GM03348 (cell line): ENCODE measurements at regions not wholly inside any gene's neighbourhood (a gene's known extent, or its start where the extent isn't known, plus 50 kb on each side); places are given as distances from the start of the nearest gene placed in this dataset.
"Not testable (repeated sequence)": the region's sequence is repeated elsewhere in the genome, so short reads cannot be mapped to it uniquely, and the experiment has no call there.

Experiments
- DNase-seq: peaks from one replicate; pipeline ENCODE4 v3.0.0; 2012; ENCODE audit warnings: low spot score

DNA sequence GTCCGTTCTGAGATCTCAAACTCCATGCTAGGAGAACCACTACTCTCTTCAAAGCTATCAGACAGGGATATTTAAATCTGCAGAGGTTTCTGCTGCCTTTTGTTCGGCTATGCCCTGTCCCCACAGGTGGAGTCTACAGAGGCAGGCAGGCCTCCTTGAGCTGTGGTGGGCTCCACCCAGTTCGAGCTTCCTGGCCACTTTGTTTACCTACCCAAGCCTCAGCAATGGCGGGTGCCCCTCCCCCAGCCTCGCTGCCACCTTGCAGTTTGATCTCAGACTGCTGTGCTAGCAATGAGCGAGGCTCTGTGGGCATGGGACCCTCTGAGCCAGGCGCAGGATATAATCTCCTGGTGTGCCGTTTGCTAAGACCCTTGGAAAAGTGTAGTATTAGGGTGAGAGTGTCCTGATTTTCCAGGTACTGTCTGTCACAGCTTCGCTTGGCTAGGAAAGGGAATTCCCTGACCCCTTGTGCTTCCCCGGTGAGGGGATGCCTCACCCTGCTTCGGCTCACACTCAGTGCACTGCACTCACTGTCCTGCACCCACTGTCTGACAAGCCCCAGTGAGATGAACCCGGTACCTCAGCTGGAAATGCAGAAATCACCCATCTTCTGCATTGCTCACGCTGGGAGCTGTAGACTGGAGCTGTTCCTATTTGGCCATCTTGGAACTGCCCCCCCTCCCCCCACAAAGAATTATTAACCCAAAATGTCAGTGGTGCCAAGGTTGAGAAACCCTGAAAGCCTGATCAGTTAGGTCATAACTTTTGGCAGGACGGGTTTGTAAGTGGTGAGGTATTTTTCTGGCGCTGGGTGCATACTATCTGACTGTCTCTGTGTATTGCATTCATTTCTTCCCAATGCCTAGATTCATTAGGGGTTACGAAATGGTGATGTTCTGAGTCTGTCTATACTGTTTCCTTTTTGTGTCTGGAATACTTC is 181.4 kb downstream of the TEX29 start:
- DNase-seq, result not testable (repeated sequence)

DNA sequence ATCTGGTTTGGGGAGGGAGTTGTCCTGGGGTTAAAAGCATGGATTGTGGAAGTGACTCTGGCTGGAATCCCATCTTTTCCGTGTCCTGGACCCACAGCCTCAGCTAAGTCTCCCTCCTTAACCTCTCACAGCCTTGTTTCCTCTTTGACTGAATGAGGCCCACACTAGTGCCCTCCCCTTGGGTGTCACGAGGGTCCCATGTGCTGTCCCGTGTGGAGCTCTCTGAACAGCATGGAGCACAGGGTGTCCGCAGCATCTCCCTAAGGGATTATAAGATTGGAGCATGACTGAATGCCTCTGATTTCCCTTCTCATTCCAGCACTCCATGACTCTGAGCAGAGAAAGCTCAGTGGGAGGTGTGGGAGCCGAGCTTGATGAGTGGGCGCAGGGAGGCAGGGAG is 182.5 kb downstream of the TEX29 start:
- DNase-seq, result no peak

DNA sequence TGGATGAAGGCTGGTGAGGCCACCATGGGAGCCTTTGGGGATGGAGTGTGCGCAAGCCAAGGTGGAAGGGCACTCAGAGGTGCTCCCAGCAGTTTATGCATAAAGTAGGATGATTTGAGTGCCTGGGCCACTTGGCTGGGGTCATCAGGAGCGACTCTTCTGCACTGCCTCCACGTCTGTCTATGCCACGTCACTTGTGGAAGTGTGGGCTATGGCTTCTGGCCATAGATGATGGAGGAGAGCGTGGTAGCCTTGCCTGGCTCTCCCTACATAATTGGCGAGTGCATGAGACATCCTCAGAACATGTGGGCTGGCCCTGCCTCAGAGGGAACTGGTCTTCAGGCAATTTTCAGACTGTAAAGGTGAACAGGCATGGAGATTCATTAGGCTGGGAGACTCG is 182.9 kb downstream of the TEX29 start:
- no peak for DNase-seq

DNA sequence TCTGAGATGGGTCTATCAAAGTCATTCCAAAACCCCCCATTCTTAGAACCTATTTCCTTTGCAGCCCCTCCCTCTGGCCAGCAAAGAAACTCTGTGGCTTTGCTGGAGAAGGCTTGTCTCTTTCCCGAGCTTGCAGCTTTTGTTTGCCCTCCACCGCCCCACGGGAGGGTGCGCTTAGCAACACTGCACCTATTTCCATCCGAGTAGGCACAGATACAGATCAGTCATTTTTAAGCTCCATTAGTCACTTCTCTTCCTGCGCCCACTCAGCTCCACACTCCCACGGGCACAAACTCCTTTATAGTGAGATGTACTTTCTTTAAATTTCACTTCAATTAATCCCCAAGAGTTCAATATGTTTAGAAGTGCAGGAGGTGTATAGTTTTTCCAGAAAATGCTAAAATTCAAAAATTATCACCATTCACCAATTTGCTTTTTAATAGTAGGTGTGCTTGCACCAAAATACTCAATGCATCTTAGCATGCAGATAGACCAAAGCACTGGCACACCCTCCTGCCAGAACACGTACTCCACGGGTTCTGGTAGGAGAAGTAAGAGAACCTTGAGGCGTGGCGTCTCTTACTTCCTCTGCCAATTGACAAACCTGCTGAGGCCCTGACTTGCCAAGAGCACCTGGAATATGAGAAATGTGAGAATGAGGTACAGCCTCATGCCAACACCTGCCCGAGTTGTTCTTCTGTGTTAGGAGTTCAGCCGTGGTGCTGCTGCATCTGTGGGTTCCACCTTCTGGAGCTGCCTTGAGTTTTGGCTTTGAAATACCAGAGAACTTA is 183.7 kb downstream of the TEX29 start:
- no peak for DNase-seq

DNA sequence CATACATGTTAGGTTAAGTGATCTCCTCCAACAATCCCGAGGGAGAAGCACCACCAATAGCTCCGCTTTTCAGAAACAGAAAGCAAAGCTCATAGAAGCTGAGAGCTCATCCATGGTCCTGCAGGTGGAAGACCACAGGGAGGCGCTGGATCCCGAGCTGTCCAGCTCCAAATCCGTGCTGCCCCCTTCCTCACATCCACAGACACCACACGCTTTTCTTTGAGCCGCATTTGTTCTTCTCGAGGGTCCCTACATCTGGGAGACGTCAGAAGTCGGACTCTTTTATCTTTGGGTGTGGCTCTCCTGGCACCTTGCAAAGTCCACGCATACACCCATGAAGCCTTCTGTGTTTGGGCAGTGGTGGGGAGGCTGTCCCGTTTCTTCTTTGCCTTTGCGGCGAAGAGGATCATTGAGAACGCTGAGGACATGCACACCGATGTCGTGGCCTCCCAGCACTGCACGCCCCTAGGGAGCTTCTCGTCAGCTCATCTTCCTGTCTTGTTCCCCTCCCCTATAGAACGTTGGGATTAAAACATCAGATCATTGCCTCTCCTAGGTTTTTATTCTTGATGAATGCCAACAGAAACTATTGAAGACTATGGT is 184.8 kb downstream of the TEX29 start:
- no peak for DNase-seq

DNA sequence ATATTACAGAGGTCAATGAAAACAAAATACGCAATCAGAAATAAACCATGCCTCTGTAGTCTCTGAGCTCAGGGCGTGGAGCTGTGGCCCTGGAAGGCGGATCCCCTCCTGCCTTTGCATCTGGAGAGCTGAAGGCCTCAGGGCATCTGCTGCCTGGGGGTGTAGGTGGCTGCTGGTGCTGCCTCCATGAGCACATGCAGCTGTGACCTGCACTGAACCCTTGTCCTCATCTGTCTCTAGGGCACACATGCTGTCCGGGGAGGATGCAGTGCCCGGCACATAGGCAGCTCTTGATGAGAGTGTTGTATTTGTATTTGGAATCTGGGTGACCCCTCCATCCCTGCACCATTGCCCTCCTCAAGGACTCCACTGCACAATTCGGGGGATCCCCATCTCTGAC is 185.7 kb downstream of the TEX29 start:
- no peak for DNase-seq

DNA sequence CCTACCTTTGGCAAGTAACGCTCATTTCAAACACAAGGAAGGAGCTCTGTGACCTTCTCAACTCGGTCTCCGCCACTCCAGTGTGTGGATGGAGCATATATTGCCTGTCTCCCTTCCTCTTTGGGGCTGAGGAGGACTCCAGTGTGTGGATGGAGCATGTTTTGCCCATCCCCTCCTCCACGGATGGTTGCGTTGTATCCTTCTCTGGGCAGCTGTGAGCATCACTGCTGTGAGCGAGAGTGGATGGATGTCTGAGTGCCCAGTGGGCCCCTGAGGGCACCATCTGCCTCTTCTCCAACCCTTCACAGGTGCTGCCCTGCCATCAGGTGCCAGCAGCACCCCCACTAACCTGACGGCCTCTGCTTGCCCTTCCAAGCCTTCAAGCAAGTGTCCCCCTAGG is 186.2 kb downstream of the TEX29 start:
- no peak for DNase-seq

DNA sequence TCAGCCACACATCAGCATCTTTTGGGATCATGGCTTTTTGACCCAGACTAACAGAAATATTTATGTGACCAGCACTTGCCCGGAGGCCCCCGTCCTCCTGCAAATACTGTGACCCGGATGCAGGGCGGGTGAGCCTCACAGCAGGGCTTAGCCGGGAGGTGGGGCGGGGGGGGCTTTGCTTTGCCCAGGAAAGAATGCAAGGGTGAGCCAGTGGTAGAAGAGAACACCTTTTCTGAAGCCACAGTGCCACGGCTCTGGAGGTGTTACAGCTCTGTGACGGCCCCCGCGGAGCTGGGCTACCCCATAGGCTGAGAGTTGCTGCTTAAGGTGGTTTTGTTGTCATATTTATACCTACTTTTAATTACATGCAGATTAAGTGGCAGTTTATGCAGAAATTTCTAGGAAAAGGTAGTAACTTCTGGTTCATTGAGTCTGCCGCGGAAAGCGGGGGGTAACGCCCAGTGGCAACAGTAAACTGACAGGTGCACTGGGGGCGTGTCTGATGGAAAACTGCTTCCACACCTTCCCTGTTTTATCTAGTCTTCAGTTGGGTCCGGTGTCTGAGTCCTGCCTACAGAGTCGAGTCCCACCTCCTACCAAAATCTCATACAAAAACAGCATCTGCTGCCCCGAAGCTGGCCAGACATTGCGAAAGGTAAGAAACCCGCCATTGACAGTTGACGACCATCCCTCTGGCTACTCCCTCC is 187.9 kb downstream of the TEX29 start:
- DNase-seq, result no peak

DNA sequence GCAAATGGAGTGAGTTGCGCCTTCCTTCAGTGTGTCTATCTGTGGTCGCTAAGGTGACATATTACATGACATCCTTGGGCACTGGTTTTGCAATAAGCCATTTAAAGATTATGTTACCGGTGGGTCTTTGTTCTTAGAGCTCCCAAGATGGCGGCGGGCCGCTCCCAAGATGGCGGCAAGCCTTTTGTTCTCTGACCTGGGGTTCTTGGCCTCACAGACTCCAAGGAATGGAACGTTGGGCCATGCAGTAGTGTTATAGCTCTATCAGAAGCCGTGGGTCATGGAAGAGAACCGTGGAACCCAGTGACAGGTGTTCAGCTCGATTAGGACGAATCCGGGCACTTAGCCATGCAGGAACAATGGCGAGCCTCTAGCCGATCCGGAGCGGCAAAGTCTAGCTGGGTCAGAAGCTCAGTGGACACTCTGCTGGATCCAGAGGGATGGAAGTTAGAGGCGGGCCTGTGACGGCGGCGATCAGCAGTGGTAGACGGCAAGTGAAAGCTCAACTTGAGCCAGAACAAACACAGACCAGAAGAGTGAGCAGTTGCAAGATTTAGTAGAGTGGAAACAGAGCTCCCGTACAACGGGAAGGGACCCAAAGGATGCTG is 188.6 kb downstream of the TEX29 start:
- no peak for DNase-seq

DNA sequence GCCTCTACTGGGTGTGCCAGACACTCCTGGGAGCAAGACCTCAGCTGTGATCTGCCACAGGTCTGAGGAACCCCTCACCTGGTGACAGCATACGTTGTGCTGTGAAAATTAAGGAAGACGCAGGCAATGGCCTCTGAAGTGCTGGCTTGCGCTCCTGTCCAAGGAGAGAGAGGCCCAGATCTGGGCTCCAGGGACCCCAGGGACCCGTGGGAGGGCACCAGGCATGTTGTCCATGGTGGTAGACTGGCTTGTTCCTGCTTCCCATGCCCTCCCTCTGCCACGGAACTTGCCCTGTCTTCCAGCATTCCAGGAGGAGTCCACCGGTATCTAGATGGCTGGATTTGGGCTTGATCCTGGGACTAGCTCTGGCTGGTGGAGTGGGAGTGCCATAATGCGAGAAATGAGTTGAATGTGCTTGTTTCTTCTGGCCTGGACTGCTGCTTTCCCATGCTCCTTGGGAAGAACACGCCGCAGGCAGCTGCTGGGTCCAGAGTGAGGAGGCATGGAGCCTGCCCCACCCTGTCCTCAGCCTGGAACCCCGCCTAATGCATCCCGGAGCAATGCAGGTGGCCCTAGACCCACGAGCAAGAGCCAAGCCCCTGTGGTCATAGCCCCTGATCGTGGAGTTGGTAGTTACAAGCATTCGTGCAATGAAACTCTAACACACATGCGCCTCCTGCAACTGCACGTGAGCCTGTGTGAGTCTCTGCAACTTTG is 190.2 kb downstream of the TEX29 start:
- DNase-seq, result no peak

DNA sequence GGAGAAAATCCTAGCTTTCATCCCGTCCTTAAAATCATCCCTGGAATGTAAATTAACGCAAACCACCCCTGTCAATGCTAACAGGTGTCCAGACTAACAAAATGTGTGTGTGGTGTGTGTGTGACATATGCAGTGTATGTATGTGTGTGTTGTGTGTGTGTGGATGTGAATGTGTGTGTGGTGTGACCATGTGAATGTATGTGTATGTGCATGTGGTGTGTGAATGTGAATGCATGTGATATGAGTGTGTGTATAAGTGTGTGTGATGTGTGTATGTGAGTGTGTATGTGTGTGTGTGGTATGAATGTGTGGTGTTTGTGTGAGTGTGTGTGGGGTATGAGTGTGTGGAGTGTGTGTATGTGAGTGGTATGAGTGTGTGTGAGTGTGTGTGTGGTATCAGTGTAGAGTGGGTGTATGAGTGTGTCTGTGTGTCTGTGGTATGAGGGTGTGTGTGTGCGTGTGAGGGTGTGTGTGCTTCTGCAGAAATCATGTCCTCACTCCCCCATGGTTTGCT is 190.8 kb downstream of the TEX29 start:
- DNase-seq, result no peak

DNA sequence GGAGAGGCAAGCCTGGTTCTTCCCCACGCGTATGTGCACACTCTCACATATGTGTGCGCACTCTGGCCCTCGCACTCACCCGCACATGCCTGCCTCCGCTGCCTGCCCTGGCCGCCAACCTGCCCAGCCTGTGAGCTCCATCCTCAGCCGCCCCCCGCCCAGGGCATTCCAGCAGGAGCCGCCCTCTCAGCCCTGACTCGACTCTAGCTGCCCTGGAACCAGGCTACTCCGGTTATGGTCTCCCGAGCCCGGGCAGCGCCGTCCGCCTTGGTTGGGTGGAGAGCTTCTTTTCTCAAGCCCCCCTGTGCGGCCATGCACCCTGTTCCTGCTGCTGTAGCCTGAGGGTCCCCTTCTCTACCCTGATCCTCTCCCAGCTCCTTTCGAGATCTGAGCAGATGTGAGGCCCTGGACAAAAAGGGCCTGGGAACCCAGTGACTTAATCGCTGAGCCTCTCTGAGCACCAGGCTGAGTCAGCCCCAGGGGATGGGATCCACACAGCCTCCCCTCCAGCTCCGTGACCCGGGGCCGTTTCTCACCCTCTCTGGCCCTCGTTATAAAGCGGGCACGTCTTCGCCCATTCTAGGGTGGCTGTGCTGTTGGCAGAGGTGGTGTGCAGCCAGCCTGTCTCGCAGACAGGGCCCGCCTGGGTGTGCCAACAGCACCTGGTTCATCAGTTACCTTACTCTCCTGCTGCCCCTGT is 191.5 kb downstream of the TEX29 start:
- no peak for DNase-seq

DNA sequence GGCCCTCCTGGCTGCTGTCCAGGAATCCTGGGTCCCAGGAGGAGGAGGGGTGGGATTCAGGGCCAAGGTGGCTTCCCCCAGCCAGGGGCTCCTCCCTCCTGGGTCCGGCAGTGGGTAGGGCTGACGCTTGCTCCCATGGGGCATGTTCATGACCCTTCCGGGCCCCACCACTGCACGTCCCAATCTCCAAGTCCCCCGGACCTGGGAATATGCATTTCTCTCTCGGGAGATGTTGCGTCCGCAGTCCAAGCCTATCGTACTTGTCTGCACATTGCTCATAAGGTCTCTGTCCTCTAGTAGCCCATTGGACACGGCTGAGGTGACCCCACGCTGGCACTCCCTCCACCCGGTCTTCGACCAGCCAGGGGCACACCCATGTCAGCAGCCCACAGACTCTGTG is 192.3 kb downstream of the TEX29 start:
- no peak for DNase-seq

DNA sequence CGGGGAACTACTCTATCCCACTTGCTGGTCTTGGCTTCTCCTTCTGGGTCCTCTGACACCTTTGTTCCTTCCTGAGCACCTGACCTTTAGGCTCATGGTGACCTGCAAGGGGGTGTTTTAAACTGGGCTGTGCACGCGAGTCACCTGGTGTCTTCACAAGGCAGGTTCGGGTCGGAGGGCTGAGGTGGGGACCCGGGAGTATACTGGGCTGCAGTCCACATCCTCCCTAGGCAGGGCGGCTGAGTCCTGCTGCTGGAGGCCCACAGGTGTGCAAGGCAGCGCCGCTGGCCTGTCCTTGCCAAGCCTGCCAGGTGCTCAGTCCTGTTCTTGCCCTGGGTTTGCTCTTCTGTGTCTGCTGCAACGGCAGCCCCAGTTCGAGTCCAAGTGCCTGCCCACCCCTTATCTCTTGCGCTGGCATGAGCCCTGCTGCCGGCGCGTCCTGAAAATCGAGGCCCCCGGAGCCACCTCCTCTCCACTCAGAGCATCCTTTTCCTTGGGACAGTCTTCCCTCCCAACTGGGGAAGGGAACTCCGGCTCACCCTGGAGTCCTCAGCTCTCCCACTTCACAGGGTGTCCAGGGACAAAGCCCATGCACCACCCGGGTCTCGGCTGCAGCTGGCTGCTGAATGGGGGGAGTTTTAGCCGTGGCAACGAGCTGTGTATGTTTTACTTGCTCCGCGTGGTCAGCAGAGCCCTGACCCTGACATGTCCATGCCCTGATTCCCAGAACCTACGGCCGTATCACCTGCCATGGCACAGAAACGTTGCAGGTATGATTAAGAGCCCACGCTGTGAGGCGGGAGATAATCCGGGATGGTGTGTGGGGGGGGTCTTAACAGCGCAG is 193.5 kb downstream of the TEX29 start:
- DNase-seq, result no peak

DNA sequence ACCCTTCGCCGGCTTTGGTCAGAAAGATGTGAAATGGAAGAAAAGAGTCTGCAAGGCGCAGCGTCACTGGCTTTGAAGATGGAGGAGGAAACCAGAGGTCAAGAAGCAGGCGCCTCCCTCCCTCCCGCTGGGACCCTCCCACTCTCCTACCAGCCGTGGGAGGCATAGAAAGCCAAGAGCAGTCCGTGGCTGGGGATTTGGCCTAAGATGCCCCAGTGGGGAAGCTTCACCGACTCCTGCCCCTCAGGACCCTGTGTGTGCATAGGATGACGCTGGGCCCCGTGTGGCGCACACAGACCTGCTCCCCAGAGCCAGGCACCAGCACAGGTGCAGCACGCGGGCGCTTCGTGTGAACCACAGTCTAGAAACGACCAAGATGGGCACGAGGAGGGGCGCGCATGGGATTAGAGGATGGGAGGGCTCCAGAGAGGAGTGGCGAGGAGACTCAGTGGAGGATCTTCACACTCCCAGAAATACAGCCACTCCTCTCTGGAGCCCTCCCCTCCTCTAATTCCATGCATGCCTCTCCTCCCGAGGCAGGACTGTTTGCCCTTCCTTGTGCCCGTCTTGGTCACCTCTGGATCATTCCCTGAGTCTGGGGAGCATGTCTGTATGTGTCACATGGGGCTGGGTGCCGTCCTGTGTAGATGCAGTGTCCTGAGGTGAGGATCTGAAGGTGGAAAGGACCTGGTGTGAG is 194.3 kb downstream of the TEX29 start:
- no peak for DNase-seq

DNA sequence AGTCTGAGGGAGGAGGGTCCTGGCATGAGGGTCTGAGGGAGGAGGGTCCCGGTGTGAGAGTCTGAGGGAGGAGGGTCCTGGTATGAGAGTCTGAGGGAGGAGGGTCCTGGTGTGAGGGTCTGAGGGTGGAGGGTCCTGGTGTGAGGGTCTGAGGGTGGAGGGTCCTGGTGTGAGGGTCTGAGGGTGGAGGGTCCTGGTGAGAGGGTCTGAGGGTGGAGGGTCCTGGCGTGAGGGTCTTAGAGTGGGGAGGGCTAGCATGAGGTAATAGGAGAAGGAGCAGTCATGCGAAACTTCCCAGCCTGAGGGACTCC is 194.8 kb downstream of the TEX29 start:
- no peak for DNase-seq

DNA sequence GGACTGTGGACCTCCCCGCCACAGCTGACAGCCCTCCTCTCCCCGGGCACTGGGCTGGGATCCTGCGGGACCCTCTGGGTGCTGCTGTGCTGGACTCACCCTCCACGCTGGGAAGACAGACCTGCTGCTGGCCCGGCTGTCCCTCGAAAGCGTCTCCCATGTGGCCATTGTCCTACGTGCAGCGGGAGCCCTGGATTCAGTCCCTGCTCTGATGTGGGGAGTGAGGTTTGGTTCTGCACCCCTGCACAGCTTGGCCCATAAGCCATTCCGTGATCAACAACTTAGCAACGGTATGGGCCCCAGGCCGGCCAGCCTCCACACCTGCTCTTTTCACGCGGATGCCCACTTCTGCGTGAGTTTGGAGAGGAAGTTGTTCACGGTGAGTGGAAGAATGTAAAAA is 195.2 kb downstream of the TEX29 start:
- DNase-seq, result no peak

DNA sequence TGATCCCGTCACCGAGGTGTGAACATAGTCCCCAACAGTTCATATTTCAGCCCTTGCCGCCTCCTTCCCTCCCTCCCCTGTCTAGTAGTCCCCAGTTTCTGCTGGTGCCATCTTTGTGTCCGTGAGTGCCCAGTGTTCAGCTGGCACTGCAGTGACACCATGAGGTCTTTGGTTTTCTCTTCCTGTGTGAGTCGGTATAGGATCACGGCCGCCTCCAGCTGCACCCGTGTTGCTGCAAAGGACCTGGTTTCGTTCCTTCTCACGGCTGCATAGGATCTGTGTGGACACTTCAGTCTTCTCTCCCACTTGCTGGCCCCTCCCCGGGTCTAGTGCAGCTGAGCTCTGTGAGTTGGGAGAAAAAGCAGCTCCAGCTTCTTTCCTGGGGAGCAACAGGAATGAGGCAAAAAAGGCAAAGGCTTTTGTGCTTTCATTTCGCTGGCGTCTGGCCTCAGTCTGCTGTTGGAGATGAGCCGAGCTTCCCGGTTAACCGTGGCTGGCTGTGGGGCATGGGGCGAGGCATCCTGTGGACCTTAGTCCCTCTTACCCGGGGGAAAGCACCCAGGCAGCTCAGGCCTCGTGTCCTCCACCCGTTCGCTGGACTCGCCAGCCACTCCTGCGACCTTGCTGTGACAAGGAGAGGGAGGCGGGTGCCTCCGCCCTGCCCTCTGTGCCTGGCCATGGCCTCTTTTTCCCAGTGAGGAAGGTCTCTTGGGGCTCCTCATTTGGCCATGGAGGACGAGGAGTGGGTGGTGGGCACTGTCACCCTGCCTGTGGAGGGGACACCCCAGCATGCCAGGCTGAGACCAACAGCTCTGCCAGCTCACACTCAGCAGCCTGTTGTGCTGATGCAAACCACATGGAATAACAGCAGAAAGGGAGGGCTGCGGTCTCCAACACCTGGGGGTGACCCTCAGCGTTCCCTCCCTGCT is 196.5 kb downstream of the TEX29 start:
- DNase-seq, result no peak
